Lower lobe of right lung (tissue), 2 donors: ENCODE measurements at regions not wholly inside any gene's neighbourhood (a gene's known extent, or its start where the extent isn't known, plus 50 kb on each side); places are given as distances from the start of the nearest gene placed in this dataset.

Experiments
- ATAC-seq, 2 donors: fragments of 200-7000 bp; cut with Tn5 transposase; one replicate each; pipeline ENCODE4 v1.9.1; 2020 to 2022; ENCODE audit warnings: mild to moderate bottlenecking in 2 of 2, moderate library complexity in 2 of 2
- DNase-seq: peaks from one replicate; pipeline ENCODE4 v3.0.0-alpha.2; 2020
- H3K27ac ChIP-seq: fragments of 200-600 bp; one replicate; pipeline ENCODE4 v1.8.0; 2022
- H3K27me3 ChIP-seq: fragments of 200-600 bp; one replicate; pipeline ENCODE4 v1.8.0; 2022; ENCODE audit warnings: low read depth
- H3K36me3 ChIP-seq: fragments of 200-600 bp; one replicate; pipeline ENCODE4 v1.8.0; 2022; ENCODE audit warnings: mild to moderate bottlenecking
- H3K4me1 ChIP-seq: fragments of 200-600 bp; one replicate; pipeline ENCODE4 v1.8.0; 2022
- H3K4me3 ChIP-seq: fragments of 200-600 bp; one replicate; pipeline ENCODE4 v1.8.0; 2022; ENCODE audit warnings: mild to moderate bottlenecking
- H3K9me3 ChIP-seq: fragments of 200-600 bp; one replicate; pipeline ENCODE4 v1.8.0; 2022
- CTCF ChIP-seq: fragments of 200-600 bp; IDR thresholded peaks from one replicate; pipeline ENCODE4 v1.8.0; 2022; ENCODE audit warnings: antibody characterized with exemption, mild to moderate bottlenecking
- intact Hi-C: fragments of 100-400 bp; cut with DNase I; formaldehyde crosslinking; loops from one replicate; pipeline ENCODE4 v1.11.0; 2022
- donor health status: DM: no; HTN: yes; CAD: no; lungs with severe emphysema.

- Histone ChIP-seq H3K9me3 (no peaks in the 10 kb centered on the region), H3K27ac (peak overlapping the region; percentile 50), H3K36me3 (no peaks in the 10 kb centered on the region), H3K4me3 (no peak overlapping the region), H3K4me1 (peaks cover 37% of the 10 kb centered on the region), H3K27me3 (no peaks in the 10 kb centered on the region)
- TF ChIP-seq CTCF, result no peak
- intact Hi-C loops, result no loop called here
- DNase-seq (no peak), ATAC-seq (peak in 1 of 2 donors; percentile 20)
Observed at GRCh38 chr5:135242866-135243555, 156.0 kb downstream of the MACROH2A1 start.

GRCh38 chr5:135242021-135242865 is 156.8 kb downstream of the MACROH2A1 start:
- H3K4me1 ChIP-seq, result peaks cover 37% of the 10 kb centered on the region
- ATAC-seq (peak; percentile 71 to 76), DNase-seq (peak; percentile 56)
- H3K9me3 ChIP-seq, result no peaks in the 10 kb centered on the region
- no peaks in the 10 kb centered on the region for H3K27me3 ChIP-seq
- intact Hi-C loops, result no loop called here
- no peaks in the 10 kb centered on the region for H3K36me3 ChIP-seq
- H3K27ac ChIP-seq, result peak overlapping the region; percentile 50
- no peak overlapping the region for H3K4me3 ChIP-seq
- TF ChIP-seq CTCF, result no peak

- Histone ChIP-seq H3K27me3 (no peaks in the 10 kb centered on the region), H3K4me1 (peaks cover 37% of the 10 kb centered on the region), H3K4me3 (no peak overlapping the region), H3K27ac (no peak overlapping the region), H3K36me3 (no peaks in the 10 kb centered on the region), H3K9me3 (no peaks in the 10 kb centered on the region)
- no peak for TF ChIP-seq CTCF
- DNase-seq (no peak), ATAC-seq (no peak)
- intact Hi-C loops, result no loop called here
Observed at GRCh38 chr5:135241536-135241935, 157.5 kb downstream of the MACROH2A1 start.

- H3K27ac ChIP-seq, result no peak overlapping the region
- no peak for ATAC-seq
- DNase-seq, result no peak
- intact Hi-C loops, result no loop called here
- no peak overlapping the region for H3K4me3 ChIP-seq
- no peak for TF ChIP-seq CTCF
- peaks cover 30% of the 10 kb centered on the region for H3K4me1 ChIP-seq
- no peaks in the 10 kb centered on the region for H3K9me3 ChIP-seq
- no peaks in the 10 kb centered on the region for H3K27me3 ChIP-seq
- H3K36me3 ChIP-seq, result no peaks in the 10 kb centered on the region
Observed at GRCh38 chr5:135240781-135241360, 158.2 kb downstream of the MACROH2A1 start.

- intact Hi-C loops, result no loop called here
- Histone ChIP-seq H3K27me3 (no peaks in the 10 kb centered on the region), H3K9me3 (no peaks in the 10 kb centered on the region), H3K27ac (no peak overlapping the region), H3K36me3 (no peaks in the 10 kb centered on the region), H3K4me3 (no peak overlapping the region), H3K4me1 (peaks cover 27% of the 10 kb centered on the region)
- no peak for TF ChIP-seq CTCF
- DNase-seq, result no peak
- ATAC-seq, result no peak
Observed at GRCh38 chr5:135240283-135240633, 158.8 kb downstream of the MACROH2A1 start.
